RWPE1 (cell line): ENCODE measurements at regions not wholly inside any gene's neighbourhood (a gene's known extent, or its start where the extent isn't known, plus 50 kb on each side); places are given as distances from the start of the nearest gene placed in this dataset.

ENCODE experiments used
- CTCF ChIA-PET: fragments of 350-600 bp; sonication (Branson Sonifier 250); formaldehyde crosslinking; extraction: SDS; loops from one replicate; lab custom pipeline; 2021; lab: Yijun Ruan, JAX
- POLR2A ChIA-PET: fragments of 400-600 bp; formaldehyde crosslinking; extraction: SDS; loops from one replicate; lab custom pipeline; 2020; ENCODE audit warnings: antibody characterized with exemption; ENCODE audit not compliant: low non-redundant PET; lab: Yijun Ruan, JAX
- DNase-seq: peaks from one replicate; pipeline ENCODE4 v3.0.0; 2012; ENCODE audit warnings: low spot score
- H3K27ac ChIP-seq: fragments of 450-650 bp; 2 replicates; pipeline ENCODE4 v1.5.1; 2017
- TF ChIP-seq, protein P1 (sequence below): fragments of 450-650 bp; conservative IDR thresholded peaks from 2 replicates; pipeline ENCODE4 v1.5.1; 2017; ENCODE audit warnings: low read depth, mild to moderate bottlenecking

DNA sequence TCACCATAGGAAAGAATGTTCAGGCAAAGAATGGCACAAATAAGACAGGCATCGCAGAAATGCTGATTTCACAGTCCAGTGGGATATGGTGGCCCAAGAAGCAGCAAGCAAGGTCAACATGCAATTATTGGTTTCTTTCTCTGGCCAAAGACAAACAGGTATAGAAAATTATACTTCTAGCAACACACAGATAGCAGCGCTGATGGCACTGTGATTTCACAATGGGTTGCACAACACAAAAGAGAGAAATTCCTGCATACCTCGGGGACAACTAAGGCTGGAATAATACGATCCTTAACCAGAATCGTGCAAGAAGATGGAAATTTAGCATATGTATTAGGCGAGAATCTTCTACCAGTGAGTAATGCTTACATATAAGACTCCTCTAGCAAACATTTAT is 76.3 kb upstream of the NR2F2 start:
- TF ChIP-seq, protein P1, sequence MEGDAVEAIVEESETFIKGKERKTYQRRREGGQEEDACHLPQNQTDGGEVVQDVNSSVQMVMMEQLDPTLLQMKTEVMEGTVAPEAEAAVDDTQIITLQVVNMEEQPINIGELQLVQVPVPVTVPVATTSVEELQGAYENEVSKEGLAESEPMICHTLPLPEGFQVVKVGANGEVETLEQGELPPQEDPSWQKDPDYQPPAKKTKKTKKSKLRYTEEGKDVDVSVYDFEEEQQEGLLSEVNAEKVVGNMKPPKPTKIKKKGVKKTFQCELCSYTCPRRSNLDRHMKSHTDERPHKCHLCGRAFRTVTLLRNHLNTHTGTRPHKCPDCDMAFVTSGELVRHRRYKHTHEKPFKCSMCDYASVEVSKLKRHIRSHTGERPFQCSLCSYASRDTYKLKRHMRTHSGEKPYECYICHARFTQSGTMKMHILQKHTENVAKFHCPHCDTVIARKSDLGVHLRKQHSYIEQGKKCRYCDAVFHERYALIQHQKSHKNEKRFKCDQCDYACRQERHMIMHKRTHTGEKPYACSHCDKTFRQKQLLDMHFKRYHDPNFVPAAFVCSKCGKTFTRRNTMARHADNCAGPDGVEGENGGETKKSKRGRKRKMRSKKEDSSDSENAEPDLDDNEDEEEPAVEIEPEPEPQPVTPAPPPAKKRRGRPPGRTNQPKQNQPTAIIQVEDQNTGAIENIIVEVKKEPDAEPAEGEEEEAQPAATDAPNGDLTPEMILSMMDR, result no peak
- POLR2A ChIA-PET, result no interaction called here
- no peak overlapping the region for H3K27ac ChIP-seq
- DNase-seq, result no peak
- CTCF ChIA-PET, result no interaction called here

DNA sequence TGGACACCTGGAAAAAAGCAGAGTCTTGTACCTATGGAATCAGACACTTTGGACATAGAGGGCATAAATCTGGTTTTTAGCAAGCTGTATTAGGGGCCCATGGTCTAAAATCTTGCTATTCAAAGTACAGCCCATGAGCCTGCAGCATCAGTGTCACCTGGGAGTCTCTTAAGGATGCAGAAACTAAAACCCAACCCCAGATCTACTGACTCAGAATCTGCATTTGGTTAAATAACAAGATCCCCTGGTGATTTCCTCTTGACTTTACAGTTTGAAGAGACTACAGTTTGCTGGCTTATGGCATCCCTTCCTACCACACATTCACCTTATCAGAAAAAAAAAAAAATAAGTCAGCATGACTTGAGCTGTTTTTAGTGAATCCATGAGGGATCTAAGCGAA is 74.9 kb upstream of the NR2F2 start:
- no peak for DNase-seq
- ChIA-PET POLR2A (no interaction called here), CTCF (no interaction called here)
- no peak overlapping the region for H3K27ac ChIP-seq
- TF ChIP-seq, protein P1, result no peak

DNA sequence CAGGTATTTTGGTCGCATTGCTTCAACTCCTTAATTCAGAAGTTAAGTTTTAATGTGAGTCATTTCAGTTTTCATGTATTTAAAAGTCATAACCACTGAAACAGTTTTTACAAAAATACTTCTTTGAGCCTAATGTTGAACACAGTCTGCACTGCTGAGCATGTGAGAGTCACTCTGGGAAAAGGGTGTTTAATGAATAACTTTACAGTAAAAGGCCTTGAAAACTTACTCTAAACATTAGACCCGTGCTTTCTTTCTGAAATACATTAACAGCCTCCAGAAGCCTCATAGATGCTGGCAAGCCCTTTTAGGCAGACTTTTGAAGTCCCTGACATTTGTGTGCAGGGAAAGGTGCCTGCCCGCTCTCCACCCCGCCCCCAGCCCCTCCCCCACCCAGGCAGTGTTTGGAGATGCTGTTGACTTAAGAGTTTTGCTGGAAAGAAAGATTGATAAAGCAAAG is 68.9 kb upstream of the NR2F2 start:
- CTCF ChIA-PET, result no interaction called here
- DNase-seq, result no peak

DNA sequence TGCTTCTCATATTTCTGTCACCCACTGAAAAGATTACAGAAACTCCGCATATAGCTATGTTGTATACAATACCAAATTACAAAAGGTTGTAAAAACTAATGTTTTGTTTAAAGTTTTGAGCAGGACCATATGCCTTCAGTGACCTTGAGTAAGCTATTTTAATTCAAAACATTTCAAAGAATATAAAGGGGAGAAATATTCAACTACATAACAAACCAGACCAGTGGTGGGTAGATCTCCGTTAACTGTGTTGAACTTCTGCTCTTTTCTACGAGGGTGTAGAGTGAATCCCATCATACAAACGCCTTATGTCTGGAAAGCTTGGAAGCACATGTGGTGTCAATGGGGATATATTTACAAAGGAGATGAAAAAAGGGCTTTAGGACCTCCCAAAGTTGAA is 68.4 kb upstream of the NR2F2 start:
- H3K27ac ChIP-seq, result no peak overlapping the region
- TF ChIP-seq, protein P1, result no peak
- POLR2A ChIA-PET, result no interaction called here
- no peak for DNase-seq
- CTCF ChIA-PET, result no interaction called here

More for the DNA sequence above, 68.9 kb upstream of the NR2F2 start:
- POLR2A ChIA-PET, result no interaction called here
- no peak overlapping the region for H3K27ac ChIP-seq
- TF ChIP-seq, protein P1, result no peak

DNA sequence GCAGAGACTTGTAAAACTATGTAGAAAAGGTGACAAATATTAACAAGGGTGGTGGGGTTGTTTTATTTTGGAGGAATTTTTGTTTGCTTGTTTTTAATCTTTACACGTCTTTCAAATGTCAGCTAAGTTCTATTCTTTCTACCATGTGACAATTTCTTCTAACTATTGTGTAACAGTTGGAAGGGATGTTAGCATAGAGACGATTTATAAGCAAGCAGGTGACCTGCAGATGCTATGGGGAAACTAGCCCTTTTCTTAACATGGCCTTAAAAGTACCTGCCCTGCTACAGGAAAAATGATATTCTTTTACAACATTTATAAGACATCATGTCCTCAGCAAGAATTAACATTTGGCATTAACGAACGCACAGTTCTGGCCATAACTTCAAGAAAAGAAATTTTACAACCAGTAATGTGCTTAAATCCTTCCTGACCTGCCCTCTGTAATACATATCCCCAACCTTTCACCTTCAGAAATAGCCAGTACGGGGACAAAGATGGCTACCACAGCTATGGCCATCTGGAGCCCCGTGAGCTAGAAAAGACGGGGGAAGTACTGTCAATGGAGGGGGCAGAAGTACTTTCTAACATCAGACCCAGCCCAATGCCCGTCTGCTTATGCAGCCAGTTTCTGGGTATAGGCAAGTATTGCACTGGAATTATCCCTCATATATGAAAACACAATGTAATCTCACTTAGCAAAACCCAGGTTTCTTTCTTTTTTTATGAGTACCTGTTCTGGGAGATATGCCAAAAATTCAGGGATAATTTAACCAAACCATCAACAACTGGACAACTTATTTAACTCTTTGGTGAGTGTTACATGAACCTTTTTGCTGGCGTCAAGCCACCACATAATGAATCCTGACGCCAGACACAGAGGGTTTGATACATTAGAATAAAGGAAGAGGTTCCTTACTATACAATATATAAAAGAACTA is 67.7 kb upstream of the NR2F2 start:
- H3K27ac ChIP-seq, result no peak overlapping the region
- DNase-seq, result no peak
- ChIA-PET POLR2A (no interaction called here), CTCF (no interaction called here)
- TF ChIP-seq, protein P1, result no peak

DNA sequence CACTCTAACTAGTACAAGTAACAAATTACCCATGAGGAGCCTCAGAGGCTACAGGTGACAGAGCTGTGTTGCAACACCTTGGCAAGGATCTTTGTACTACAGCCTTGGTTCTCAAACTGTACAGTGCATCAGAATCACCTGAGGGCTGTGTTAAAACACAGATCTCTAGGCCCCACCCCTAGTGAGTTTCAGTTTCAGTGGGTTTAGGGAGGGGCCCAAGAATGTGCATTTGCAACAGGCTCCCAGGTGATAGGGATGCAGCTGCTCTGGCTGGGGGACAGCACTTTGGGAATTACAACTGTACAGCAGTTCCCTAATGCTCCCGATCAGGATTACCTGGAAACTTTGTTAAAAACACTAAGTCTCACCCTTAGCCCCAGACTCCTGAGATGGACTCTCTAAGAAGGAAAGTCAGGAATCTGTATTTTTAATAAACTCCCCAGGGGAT is 66.1 kb upstream of the NR2F2 start:
- TF ChIP-seq, protein P1, result no peak
- ChIA-PET CTCF (no interaction called here), POLR2A (no interaction called here)
- H3K27ac ChIP-seq, result no peak overlapping the region
- peak; percentile 35 for DNase-seq
